ENCODE measurements at regions not wholly inside any gene's neighbourhood (a gene's known extent, or its start where the extent isn't known, plus 50 kb on each side); places are given as distances from the start of the nearest gene placed in this dataset.

DNA sequence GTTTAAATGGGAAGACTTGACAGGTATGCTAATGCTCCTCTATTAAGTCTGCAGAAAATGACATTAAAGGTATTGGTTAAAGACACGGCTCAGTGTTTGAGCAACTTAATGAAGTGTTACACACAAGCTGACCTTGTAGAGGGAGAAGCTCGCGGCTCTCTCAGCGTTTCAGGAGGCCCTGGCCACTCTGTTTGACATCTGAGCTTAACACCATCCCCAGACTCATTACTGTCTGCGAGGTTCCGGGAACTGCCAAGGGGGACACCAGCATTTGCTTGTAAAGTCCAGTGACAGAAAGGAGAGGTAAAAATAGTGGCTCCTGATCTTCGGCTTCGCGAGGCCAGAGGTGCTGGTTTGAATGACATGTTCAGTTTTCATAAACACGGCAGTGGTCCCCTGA is 540.7 kb upstream of the CADM1 start:
- no peak for TF ChIP-seq OSR1 (CRISPR knock-in tag; IDR thresholded peaks at IDR 0.05)
- TF ChIP-seq ZFP30 (CRISPR knock-in tag; IDR thresholded peaks at IDR 0.05) = no peak
- no peak for TF ChIP-seq ZFP3 (CRISPR knock-in tag; IDR thresholded peaks at IDR 0.05)
- no peak for TF ChIP-seq CSDC2 (CRISPR knock-in tag; IDR thresholded peaks at IDR 0.05)
- TF ChIP-seq ISL1 (CRISPR knock-in tag; IDR thresholded peaks at IDR 0.05) = no peak
- TF ChIP-seq, protein P1, sequence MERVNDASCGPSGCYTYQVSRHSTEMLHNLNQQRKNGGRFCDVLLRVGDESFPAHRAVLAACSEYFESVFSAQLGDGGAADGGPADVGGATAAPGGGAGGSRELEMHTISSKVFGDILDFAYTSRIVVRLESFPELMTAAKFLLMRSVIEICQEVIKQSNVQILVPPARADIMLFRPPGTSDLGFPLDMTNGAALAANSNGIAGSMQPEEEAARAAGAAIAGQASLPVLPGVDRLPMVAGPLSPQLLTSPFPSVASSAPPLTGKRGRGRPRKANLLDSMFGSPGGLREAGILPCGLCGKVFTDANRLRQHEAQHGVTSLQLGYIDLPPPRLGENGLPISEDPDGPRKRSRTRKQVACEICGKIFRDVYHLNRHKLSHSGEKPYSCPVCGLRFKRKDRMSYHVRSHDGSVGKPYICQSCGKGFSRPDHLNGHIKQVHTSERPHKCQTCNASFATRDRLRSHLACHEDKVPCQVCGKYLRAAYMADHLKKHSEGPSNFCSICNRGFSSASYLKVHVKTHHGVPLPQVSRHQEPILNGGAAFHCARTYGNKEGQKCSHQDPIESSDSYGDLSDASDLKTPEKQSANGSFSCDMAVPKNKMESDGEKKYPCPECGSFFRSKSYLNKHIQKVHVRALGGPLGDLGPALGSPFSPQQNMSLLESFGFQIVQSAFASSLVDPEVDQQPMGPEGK (CRISPR knock-in tag; IDR thresholded peaks at IDR 0.05; ENCODE audit: borderline replicate concordance) = no peak
- TF ChIP-seq ZC3H10 (CRISPR knock-in tag; IDR thresholded peaks at IDR 0.05) = no peak
- TF ChIP-seq, protein P2, sequence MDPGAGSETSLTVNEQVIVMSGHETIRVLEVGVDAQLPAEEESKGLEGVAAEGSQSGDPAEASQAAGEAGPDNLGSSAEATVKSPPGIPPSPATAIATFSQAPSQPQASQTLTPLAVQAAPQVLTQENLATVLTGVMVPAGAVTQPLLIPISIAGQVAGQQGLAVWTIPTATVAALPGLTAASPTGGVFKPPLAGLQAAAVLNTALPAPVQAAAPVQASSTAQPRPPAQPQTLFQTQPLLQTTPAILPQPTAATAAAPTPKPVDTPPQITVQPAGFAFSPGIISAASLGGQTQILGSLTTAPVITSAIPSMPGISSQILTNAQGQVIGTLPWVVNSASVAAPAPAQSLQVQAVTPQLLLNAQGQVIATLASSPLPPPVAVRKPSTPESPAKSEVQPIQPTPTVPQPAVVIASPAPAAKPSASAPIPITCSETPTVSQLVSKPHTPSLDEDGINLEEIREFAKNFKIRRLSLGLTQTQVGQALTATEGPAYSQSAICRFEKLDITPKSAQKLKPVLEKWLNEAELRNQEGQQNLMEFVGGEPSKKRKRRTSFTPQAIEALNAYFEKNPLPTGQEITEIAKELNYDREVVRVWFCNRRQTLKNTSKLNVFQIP (CRISPR knock-in tag; IDR thresholded peaks at IDR 0.05; ENCODE audit: borderline replicate concordance, low read depth) = no peak
- no peak for TF ChIP-seq PPARA (CRISPR knock-in tag; IDR thresholded peaks at IDR 0.05; ENCODE audit: borderline replicate concordance)
- TF ChIP-seq, protein P3, sequence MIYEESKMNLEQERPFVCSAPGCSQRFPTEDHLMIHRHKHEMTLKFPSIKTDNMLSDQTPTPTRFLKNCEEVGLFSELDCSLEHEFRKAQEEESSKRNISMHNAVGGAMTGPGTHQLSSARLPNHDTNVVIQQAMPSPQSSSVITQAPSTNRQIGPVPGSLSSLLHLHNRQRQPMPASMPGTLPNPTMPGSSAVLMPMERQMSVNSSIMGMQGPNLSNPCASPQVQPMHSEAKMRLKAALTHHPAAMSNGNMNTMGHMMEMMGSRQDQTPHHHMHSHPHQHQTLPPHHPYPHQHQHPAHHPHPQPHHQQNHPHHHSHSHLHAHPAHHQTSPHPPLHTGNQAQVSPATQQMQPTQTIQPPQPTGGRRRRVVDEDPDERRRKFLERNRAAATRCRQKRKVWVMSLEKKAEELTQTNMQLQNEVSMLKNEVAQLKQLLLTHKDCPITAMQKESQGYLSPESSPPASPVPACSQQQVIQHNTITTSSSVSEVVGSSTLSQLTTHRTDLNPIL (CRISPR knock-in tag; IDR thresholded peaks at IDR 0.05; ENCODE audit: low read depth) = no peak
